Fibroblast of the conjunctiva (primary cell): ENCODE measurements at regions not wholly inside any gene's neighbourhood (a gene's known extent, or its start where the extent isn't known, plus 50 kb on each side); places are given as distances from the start of the nearest gene placed in this dataset.

Source experiments
- DNase-seq: peaks from one replicate; pipeline ENCODE4 v3.0.0-alpha.2; 2010; ENCODE audit warnings: low read depth

DNA sequence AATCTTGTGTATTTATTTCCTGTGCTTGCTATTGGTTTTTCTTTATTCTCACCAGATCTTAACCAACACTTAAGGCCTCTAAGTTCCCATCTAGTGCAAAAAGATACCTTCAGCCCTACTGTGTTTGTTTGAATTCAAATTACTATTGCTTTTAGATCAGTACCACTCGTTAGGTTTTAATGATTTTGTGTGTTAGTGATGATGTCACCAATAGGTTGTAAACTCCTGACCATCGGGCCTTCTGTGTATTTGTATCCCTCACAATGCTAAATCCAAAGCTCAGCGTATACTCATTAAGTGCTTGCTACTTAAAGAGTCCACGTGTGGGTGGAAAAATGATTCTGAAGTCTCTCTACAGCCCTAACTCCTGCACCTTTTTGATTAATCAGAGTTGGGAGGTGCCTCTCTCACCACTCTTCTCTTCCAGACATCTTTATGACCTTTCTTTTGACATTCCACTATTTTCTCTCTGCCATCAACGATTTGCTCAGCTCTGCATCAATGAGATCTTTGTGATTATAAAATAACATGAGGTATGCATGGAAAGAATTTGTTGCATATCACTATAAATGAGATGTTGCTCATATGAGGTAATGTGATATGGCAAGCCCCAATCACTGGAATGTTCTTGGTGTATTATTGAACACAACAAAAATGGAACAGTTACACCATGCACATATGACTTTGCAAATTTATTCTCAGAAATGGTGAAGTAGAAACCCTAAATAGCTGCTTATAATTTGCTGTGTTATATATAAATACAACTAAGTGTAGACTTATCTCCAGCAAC is 55.1 kb upstream of the LAMA2 start:
- DNase-seq, result peak; percentile 37

DNA sequence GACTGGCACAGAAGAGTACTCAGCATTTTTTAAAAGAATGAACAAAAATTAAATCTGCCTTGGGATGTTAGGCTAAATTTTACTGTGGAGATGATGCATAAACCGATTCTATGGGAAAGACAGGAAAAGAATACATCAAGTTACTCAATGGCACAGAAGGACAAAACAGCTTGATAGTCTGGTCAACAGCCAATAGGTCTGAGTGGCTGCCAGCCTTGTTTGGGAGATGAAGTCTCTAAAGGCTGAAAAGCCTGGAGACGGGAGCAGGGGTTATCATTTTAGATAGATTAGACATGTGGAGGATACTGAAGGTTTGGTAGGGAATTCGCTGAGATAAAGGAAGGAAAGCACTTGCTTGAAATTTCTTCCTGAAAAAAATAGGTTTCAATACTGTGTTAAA is 56.3 kb upstream of the LAMA2 start:
- no peak for DNase-seq

DNA sequence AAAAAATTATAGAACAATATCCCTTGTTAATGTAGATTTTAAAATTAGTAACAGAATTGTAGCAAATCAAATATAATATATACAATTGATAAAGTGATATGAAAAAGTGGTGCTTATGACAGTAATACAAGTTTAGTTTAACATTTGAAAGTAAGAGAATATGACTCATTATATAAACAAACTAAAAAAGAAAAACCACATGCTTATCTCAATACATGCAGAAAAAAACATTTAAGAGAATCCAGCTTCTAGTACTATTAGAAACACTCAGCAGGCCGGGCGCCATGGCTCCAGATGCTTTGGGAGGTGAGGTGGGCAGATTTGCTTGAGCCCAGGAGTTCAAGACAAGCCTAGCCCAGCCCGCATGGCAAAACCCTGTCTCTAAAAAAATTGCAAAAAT is 60.7 kb upstream of the LAMA2 start:
- no peak for DNase-seq

DNA sequence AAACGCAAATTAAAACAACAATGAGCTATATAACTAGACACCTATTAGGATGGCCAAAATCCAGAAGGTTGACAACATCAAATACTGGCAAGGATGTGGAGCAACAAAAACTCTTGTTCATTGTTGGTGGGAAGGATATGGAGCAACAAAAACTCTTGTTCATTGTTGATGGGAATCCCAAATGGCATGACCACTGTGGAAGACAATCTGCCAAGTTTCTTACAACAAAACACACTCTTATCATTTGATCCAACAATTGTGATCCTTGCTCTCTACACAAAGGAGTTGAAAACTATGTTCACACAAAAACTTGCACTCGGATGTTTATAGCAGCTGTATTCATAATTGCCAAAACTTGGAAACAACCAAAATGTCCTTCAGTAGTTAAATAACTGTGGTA is 61.8 kb upstream of the LAMA2 start:
- no peak for DNase-seq

DNA sequence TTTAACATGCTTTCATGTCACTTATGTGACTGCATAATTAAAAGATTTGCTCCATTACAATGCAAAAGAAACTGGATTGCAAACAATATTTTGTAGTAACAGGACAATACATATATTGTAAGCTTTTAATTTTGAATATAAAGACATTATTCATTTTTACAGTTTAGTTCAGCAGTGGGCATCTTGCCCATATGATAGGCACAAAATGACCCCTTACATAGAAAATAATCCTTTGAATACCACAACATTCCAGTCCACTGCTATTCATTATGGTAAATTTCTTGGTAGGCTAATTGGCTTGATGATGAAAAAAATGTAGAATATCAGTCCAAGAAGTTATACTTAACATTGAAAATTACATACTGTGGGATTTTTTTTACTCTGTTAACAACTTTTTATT is 74.1 kb upstream of the LAMA2 start:
- no peak for DNase-seq

DNA sequence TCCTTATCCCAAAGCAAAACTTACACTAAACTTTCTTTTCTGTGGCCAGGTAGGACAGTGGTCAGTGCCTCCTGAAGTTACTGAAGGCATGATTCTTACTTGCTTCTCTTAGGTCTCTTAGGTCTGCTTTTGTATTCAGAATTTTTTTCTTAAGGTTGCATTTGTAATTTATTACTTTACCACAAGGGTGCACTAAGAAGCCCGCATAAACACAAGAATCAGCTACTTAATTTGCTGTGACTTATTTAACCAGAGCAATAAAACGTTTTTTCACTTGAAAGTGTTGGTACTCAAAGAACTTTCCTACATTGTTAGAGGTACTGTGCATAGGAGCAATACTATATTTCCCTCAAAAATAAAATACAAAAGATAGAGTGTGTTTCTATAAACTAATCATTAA is 75.4 kb upstream of the LAMA2 start:
- peak; percentile 50 for DNase-seq

DNA sequence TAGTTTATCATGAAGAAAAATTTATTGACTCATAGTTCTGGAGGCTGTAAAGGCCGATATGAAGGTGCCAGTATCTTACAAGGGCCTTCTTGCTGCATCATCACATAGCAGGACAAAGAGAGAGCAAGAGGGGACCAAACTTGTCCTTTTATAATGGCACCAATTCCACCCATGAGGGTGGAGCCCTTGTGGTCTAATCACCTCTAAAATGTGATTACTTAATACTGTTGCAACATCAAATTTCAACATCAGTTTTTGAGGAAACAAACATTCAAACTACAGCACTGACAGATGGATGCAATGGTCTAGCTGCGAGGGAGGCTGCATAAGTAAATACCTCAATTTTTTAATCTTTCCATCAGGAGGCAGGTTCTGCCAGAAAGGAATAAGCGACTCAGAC is 76.7 kb upstream of the LAMA2 start:
- DNase-seq, result no peak

DNA sequence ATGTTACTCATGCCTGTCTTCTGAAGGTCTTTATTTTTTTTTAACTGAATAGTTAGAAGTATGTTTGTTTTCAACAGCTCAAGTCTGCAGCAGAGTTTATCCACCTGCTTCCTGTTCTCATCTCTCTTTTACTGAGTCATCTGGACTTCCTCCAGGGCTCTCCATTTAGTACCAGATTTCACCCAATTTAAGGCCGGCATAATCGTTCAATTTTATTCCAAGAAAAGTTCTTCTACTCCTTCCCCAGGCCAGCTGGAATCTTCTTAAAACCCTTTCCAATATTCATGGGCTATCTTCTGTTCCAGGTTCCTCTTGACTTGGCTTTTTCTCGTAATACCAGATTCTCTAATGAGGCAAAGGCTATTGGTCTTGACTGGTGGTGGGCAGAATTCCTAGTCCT is 79.0 kb upstream of the LAMA2 start:
- no peak for DNase-seq

DNA sequence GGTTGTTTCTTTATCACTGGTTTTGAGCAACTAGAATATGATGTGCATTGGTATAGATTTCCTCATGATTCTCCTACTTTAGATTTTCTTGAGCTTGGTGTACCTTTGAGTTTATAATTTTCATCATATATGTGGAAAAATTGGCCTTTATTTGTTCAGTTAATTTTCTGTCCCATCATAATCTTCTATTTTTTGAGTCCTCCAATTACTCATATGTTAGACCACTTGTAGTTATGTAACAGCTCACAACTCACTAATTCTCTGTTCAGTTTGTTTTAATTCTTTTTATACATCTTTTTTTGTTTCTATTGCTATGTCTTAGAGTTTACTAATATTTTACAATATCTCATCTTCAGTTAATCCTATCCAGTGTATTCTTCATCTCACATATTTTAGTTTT is 81.3 kb upstream of the LAMA2 start:
- DNase-seq, result no peak

DNA sequence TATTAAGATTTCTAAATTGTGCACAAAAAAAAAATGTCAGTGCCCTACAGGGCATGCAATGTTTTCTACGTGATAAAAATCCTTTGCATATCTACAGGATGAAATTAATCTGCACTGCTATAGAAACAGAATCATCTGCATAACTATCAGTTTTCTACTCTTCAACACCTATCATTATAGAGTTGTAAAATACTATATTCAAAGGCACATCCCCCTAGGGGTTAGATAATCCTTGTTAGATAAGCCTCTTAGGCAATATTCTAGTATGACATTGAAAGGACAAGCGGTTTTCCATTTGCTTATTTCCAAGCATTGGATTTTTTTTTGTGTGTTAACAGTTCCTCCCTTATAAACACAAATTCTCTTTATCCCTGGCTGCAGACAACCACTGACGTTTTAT is 98.7 kb upstream of the LAMA2 start:
- no peak for DNase-seq

DNA sequence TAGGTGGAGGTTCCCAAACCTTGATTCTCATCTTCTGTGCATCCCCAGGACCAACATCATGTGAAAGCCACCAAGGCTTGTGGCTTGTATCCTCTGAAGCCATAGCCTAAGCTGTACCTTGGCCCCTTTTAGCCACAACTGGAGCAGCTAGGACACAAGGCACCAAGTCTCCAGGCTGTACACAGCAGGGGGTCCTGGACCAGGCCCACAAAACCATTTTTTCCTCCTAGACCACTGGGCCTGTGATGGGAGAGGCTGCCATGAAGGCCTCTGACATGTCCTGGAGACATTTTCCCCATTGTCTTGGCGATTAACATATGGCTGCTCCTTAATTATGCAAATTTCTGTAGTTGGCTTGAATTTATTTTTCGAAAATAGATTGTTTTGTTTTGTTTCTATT is 114.8 kb upstream of the LAMA2 start:
- DNase-seq, result no peak

DNA sequence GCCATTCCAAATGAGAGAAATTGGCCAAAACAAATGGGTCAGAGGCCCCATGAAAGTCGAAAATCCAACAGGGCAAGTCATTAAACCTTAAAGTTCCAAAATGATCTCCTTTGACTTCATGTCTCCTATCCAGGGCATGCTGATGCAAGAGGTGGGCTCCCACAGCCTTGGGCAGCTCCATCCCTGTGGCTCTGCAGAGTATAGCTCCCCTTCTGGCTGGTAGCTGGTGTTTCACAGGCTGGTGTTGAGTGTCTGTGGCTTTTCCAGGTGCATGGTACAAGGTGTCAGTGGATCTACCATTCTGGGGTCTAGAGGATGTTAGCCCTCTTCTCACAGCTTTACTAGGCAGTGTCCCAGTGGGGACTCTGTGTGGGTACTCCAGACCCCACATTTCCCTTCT is 115.2 kb upstream of the LAMA2 start:
- no peak for DNase-seq

DNA sequence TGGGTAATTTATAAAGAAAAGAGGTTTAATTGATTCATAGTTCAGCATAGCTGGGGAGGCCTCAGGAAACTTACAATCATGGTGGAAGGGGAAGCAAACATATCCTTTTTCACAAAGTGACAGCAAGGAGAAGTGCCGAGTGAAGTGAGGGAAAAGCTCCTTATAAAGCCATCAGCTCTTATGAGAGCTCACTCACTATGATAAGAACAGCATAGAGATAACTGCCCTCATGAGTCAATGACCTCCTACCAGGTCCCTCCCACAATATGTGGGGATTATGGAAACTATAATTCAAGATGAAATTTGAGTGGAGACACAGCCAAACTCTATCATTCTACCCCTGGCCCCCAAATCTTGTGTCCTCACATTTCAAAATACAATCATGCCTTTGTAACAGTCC is 115.8 kb upstream of the LAMA2 start:
- DNase-seq, result no peak

DNA sequence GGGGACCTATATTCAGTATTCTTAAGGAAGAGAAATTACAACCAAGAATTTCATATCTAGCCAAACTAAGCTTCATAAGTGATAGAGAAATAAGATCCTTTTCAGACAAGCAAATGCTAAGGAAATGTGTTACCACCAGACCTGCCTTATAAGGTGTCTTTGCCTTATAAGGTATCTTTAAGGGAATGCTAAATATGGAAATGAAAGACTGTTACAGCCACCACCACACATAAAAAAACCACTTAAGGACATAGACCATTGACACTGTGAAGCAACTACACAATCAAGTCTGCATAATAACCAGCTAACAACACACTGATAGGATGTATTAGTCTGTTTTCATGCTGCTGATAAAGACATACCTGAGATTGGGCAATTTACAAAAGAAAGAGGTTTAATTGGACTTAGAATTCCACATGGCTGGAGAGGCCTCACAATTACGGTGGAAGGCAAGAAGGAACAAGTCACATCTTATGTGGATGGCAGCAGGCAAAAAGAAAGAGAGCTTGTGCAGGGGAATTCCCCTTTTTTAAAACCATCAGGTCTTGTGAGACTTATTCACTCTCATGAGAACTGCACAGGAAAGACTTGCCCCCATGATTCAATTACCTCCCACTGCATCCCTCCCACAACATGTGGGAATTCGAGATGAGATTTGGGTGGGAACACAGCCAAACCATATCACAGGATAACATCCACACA is 119.2 kb upstream of the LAMA2 start:
- DNase-seq, result no peak

DNA sequence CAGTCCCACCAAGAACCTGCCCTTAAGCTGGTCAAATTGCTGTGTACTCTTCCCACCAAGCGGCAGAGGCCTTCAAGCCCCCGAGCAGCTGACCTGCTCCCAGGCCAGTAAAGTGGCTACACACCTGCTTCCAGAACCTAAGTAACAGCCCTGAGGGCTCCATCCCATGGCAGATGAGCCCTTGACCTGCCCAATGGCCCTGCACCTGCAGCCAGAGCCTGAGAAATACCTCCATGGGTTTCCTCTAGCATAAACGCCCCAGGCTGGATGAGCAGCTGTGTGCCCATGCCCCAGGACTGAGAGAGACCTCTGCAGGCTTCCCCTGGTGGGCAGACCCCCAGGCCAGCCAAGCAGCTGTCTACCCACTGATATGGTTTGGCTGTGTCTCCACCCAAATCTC is 123.0 kb upstream of the LAMA2 start:
- no peak for DNase-seq

DNA sequence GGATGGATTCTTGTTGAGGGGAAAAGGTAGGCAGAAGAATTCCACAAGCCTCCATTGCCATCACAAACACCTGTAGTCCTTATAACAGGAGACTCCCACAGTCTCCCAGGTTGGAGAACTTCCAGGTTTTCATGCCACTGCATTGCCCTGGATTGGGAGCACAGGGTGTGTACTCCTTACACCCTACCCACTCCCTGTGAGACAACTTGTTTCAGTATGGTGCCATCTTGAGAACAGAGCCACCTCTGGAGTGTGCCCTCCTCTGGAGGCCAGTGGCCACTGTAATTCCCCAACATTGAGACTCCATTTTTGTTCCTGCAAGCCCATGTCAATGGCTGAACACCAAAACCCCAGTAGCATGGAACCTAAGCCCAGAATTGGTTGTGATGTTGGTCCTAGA is 123.5 kb upstream of the LAMA2 start:
- DNase-seq, result no peak

DNA sequence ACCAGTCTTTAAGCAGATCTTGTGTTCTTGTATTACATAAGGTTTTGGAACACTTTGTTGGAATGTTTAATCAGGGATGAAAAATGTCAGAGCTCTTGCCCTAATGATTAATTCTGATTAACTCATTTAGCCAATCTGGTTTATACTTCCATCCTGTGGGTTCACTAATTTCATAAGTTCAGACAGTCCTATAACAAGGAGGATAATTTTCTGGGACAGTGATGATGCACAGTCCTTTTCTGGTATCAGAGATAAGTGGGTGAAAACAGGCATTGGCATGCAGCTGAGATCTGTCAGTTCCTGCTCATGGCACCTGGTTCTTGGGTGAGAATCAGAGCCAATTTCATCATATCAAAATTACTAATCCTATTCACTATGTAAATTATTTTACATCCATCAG is 125.0 kb upstream of the LAMA2 start:
- no peak for DNase-seq

DNA sequence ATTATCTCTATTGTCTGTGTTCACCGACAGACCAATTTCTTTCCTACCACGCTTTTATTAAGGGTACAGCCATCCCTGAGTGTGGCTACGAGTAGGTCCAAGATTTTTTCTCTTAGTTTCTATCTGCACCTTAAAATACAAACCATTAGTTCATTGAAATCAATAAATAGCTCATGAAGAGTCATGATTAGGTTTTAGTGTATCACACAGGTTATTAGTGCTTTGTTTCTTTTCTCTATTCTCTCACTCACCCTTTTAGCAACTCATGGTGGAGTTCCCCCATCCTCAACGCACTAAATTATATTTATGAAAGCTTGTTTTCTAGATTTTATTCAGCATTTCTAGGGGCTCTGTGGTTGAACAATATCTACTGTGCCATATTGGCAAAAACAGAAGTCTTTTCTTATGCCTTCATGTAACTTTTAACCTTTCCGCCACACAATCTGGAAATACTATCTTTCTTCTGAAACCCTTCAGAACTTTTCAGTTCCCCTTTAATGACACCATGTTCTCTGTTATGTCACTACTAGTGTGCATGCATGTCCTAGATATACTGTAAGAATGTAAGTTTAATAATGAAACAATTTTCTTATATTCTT is 128.2 kb upstream of the LAMA2 start:
- no peak for DNase-seq

DNA sequence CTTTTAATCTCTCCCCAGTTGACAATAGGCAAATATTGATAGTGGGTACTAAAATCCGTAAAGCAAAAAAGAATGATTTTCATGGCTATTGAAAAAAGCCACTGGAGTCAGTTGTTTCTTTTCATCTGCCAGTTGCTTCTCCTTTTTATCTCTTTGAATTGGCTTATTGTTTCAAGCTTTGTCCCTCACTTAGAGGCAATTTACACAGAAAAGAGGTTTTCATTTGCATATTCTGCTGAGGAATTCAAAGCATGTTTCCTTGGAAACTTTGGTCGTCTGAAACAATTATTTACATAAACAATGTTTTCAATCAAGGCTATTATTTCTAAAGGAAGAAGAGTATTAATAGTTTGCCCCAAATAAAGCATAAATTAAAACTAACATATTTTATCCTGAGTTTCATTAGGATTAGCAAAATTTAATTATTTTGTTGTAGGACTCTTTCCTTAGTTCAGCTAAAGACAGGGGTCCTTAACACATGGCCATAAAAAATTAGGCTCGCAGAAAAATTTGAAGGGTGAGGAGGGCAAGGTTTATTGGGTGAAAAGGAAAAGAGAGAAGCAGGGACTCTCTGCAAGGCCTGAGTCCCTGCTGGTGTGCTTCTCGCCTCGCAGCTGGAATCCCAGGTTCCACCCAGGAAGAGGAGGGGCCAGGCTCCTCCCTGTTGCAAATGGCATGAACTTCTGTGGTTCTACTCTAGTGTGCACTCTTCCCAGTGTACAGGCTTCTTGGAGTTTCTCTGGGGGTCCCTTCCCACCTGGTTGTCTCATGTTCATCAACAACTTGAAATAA is 138.8 kb upstream of the LAMA2 start:
- no peak for DNase-seq

DNA sequence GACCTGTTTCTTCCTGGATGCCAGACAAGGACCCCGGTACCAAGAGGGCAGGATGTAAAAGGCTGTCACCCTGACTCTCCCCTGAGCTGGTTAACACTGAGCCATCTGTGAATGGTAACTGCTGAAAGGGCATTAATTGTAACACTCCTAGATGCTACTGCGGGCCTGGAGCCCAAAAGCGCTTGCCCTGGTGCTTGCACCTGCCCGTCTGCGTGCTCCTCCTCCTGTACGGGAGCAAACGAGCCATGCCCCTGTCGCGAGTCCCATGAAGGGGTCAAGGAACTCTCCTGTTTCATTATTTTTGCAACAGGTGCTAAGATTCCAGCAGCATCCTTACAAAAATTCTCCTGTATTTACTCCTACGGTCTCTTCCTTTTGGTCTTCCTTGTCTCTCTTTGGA is 140.0 kb upstream of the LAMA2 start:
- no peak for DNase-seq

DNA sequence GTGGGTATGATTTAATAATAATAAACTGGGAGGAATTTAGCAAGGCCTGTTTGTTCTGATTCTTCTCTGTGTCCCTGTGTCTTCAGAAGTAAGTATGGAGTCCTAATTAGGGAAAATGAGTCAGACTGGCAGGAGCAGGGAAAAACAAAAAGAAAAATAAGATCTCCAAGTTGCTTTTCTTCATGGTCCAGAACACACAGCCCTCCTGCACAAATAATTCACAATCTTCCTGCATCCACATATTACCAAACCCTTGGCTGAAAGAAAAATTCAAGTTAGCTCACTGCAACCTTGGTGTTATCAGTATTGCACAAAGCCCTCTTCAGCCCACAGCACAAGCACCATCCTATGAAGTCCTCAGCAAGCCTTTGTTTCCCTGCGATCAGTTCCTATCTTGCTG is 142.0 kb upstream of the LAMA2 start:
- no peak for DNase-seq

DNA sequence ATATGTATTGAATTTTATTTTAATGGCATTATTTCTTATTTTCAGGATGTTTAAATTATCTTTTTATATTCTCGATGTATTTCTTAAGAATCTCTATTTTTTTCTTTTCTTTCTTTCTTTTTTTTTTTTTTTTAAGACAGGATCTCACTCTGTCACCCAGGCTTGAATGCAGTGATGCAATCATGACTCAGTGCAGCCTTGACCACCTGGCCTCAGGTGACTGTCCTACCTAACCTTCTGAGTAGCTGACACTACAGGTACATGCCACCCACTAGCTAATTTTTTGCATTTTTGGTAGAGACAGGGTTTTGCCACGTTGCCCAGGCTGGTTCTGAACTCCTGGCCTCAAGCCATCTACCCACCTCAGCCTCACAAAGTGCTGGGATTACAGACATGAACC is 143.8 kb upstream of the LAMA2 start:
- DNase-seq, result no peak

DNA sequence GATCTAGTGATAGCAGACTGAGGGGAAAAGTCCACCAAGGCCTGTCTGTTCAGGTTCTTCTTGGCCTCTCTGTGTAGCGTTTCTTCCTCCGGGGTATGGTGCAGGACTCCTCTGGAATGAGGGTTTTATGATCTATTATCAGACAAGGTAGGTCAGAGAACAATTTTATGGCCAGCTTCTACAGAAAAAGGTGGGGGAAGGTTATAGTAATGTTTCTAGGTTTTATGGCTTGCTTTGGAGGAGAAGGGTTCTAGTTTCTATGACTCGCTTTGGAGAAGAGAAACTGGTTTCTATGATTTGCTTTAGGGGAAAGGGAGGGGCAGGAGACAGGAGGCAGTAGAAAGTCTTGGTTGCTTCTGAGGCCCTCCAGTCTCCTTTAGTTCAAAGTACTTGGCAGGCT is 144.8 kb upstream of the LAMA2 start:
- no peak for DNase-seq
